A204.1 (cell line): ENCODE measurements at regions not wholly inside any gene's neighbourhood (a gene's known extent, or its start where the extent isn't known, plus 50 kb on each side); places are given as distances from the start of the nearest gene placed in this dataset.
"Not testable (repeated sequence)": the region's sequence is repeated elsewhere in the genome, so short reads cannot be mapped to it uniquely, and the experiment has no call there.

ENCODE experiments used
- FAIRE-seq: peaks from 2 replicates; lab custom pipeline; 2012; peaks lifted over from hg19 to GRCh38; lab: Jason Lieb, UNC

DNA sequence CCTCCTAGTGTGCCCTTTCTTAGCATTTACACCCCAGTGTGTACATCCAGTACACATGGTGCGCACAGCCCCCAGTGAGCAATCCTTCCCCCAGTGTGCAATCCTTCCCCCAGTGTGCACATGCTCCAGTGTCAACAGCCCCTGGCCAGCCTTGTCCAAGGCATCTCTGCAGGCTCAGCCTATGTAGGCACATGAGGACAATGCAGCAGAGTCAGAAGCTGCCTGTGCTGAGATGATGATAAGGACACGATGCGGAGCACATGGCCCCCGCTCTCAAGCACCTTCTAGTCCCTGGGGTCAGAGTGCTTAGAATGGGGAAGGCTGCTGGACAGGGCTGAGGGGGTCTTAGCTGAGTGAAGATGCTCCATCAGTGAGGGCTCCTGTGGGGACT lies 69.8 kb downstream of the GADD45G start:
- FAIRE-seq: no peak

DNA sequence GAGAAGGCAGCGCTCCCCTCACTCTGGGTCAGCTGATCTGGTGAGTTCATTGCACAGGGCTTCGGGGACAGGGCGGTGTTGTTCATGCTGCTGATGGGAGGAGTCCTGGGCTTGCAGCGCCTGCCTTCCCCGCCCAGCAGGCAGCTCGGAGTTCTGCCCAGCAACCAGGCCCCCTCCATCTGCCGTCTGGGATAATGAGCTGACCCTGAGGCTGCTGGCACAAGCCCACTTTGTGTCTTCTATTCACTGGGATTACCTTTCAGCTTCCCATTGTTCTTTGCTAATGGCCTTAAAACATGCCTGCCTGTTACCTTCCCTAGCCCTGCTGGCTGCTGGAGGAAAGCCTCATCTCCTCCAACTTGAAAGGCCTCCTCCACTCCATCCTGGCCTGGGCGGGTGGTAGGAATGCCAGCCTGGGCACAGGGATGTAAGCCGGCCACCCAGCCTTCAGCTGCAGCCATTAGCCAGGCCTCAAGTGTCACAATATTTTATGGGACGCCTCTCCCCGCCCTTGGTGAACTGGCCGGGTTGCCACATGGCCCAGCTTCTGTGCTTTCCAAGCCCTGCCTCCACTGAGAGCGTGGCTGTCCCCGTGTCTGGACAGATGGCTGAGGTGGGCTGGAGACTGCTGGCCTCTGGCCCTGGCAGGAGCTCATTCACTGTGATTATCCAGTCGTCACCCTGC lies 70.4 kb downstream of the GADD45G start:
- no peak for FAIRE-seq

DNA sequence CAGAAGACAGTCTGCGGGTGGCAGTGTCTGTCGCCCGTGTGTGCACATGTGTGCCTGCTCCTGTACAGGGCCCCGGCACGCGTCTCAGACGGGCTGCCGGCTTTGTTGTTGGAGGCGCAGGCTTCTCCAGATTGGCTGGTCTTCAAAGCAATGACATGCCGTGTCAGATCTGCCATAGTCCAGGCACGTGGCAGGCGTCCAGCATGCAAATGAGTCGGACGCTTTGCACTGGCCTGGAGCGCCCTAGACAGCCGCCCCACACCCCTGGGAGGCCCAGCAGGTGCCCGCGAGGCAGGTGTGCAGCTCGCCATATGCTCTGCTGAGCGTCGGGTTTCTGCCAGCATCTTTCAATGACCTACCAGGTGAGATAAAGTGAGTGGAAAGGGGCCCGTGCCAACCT lies 71.5 kb downstream of the GADD45G start:
- FAIRE-seq: no peak

DNA sequence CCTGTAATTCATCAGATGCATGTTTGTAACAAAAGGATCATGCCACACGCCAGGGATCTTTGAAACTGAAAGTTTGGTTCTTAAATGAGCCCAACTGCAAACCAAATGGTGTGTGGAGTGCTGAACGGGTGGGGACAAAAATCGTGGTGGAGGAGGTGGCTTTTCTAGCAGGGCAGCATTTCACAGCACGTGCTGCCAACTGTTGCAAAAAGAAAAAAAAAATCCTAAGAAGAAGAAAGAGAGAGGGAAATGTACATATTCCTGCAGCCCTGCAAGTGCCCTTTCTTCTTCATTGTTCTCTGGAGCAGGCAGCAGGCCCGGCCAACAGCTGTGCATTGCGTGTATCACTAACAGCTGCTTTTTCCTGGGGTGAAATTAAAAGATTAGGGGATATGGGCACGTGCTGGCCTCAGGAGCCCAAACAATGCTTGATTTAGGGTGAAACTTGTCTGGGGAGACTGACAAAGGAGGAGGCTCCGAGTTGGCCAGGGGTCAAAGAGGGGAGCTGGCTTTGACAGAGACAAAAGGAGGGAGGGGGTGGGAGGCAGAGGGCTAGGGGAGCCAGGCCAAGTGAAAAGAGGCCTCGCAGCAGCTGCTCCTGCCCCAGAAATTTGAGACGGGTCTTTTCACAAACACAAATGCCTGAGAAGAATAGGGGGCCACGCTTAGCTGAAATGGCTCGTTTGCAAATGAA lies 73.0 kb downstream of the GADD45G start:
- FAIRE-seq: no peak

DNA sequence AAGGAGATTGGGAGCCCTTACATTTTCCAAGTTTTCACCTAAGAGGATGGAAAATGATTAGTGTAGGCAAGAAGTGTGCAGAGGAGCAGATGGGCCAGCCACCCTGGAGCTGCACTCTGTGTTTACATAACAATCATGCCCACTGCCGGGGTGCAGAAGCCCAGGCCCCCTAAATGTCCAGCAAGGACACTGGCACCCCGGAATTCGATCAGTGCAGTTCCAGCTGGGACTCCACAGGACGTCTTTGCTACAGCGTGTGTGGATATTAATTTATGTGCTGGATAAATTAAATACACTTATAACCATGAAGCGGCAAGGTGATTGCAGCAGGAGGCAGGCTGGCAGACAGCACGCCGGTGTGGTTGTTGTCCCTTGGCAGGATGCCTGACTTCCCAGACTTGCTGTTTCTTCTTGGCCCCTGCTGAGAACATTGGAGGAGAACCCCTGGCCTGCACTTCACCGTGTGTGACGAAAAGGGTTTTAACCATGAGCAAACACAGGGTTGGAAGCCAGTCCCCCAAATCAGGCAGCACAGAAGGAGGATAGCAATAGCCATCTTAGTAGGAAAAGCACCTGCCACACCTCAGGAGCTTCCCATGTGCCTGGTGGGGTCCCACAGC lies 73.7 kb downstream of the GADD45G start:
- no peak for FAIRE-seq

DNA sequence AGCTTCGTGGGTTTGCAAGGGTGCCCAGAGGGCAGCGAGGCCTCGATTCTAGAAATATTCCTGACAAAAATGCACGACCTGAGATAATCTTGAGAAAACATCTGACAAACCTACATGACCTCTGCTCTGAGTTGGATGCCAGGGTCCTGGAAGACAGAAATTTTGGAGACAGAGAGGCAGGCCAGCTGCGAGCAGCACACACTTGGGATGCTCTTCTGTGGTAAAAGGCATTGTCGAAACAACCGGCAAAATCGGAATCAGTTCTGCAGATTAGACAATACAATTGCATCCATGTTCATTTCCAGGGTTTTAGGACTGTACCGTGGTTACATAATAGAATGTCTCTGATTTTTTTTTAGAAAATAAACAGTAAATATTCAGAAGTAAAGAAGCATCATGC lies 74.2 kb downstream of the GADD45G start:
- FAIRE-seq: no peak

GRCh38 chr9:89679581-89679980 lies 74.8 kb downstream of the GADD45G start:
- no peak for FAIRE-seq

DNA sequence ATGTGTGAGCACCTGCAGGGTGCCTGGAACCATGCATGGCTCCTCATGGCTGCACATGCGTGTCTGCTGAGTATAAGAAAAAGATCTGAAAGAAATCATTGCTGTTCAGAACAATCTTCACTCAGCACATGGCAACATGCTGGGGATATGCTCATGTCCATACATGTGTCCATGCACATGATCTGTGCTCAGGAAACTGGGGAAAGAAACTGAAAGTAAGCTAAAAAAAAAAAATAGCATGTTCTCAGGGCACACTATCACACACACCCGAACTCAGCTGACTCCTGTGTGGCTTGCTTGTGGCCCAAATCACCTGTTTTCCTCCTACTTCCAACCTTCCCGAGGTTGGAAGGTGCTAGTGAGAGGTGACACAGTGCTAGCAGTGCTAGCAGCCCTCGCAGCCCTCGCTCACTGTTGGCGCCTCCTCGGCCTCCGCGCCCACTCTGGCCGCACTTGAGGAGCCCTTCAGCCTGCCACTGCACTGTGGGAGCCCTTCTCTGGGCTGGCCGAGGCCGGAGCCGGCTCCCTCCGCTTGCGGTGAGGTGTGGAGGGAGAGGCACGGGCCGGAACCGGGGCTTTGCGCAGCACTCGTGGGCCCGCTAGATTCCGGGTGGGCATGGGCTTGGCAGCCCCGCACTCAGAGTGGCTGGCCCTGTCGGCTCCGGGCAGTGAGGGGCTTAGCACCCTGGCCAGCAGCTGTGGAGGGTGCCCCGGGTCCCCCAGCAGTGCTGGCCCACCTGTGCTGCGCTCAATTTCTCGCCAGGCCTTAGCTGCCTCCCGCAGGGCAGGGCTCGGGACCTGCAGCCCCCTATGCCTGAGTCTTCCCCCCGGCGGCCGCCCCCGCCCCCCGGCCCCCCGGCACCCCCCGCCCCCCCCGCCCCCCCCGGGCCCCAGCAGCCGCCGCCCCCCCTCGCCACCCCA lies 76.0 kb downstream of the GADD45G start:
- no peak for FAIRE-seq

GRCh38 chr9:89681468-89681859 lies 76.7 kb downstream of the GADD45G start:
- FAIRE-seq: not testable (repeated sequence)

DNA sequence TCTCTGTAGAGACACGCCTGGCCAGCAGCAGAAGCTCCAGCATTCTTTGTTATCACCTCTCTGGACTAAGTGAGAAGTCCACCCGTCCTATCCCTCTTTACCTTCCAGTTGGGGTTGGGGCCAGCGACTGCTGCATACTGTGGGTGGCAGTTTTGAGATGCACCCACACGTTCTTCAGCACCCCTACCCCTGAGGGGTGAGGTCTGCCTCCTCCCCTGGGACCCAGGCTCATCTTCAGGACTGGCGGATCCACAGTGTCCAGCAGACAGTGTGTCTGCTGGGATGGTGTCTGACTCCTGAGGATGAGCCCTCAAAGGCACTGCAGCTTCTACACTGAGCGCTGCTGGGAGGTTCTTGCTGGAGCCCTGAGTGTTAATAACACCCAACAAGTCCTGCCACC lies 78.8 kb downstream of the GADD45G start:
- FAIRE-seq: no peak

GRCh38 chr9:89684218-89684617 lies 79.4 kb downstream of the GADD45G start:
- no peak for FAIRE-seq

GRCh38 chr9:89684912-89685636 lies 80.3 kb downstream of the GADD45G start:
- FAIRE-seq: no peak

DNA sequence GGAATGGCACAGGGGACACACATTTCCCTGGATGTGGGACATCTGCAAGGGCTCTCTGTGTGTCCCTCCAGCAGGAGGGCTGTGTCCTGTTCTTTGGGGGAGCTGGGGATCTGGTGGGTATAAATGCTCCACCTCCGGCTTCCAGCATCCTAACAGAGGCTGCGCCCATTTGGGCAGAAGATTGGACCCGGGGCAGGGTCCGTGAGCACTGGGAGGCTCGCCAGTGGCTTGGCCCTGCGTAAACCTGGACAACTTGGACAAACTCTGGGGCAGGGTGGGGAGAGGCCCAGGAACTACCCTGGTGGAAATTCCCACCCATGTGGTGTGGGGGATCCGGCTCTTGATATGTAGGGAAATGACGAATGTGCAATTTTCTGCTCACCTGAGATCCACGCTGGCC lies 80.9 kb downstream of the GADD45G start:
- FAIRE-seq: no peak

GRCh38 chr9:89686126-89686525 lies 81.3 kb downstream of the GADD45G start:
- FAIRE-seq: no peak

GRCh38 chr9:89686621-89687020 lies 81.8 kb downstream of the GADD45G start:
- FAIRE-seq: no peak

GRCh38 chr9:89687188-89687587 lies 82.4 kb downstream of the GADD45G start:
- no peak for FAIRE-seq

DNA sequence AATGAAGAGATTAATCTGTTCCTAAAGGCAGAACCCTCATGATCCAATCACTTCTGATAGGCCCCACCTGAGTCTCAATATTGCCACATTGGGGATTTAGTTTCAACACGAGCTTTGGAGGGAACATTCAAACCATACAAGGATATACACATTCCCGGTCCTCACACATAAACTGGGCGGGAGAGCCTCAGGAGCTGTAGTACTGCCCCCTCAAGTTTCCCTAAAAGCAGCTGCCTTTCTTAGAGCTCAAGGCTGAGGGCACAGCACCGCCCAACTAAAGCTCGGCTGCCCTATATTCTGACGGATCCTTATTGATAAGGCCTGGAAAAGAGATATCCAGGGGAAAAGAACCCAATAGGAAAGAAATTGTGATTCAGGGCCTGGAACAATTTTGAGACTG lies 83.0 kb downstream of the GADD45G start:
- no peak for FAIRE-seq

DNA sequence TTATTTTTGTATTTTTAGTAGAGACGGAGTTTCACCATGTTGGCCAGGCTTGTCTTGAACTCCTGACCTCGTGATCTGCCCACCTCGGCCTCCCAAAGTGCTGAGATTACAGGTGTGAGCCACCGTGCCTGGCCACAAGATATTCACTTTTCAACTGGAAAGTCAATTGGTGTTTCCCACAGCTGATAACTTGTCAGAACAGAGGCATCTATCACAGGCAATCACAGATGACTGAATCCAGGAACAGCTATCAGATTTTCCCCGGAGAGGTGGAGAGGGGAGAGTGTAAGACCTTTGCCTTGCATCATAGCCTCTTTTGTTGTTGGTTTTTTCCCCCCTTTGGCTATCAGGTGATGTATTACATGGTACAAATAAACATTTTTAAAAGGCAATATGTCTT lies 84.5 kb downstream of the GADD45G start:
- not testable (repeated sequence) for FAIRE-seq

- FAIRE-seq: no peak
Observed at GRCh38 chr9:89690334-89690912, 85.6 kb downstream of the GADD45G start.

DNA sequence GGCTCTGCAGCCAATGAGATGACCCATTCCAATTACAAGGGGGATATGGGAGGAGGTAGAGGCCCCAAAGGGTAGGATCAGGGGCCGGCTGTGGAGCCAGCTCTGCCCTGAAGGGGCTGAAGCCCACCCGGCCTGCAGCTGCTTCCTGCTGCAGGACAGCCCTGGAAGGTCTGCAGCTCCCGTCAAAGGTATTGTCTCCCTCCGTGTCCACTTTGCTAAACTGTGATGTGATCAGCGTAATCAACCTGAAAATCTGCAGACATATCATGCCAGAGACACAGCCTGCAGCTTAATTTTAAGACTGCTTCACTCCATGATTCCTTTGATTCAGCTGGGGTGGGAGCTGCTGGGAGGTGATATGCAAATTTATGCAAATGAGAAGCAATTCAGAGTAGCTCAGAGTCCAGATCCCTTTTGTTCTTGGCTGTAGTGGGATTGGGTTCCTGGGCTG lies 90.7 kb downstream of the GADD45G start:
- no peak for FAIRE-seq

DNA sequence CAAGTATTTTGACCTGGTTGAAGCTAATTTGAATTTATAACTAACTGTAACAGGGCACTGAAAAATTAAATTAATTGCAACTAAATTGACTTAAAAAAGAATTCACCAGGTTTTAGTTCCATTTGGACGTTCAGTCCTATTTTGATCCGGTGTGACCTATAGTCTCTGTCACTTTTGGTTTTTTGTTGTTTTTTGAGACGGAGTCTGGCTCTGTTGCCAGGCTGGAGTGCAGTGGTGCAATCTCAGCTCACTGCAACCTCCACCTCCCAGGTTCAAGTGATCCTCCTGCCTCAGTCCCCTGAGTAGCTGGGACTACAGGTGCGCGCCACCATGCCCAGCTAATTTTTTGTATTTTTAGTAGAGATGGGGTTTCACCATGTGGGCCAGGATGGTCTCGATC lies 91.2 kb downstream of the GADD45G start:
- not testable (repeated sequence) for FAIRE-seq
